SK-N-MC (cell line): ENCODE measurements at regions not wholly inside any gene's neighbourhood (a gene's known extent, or its start where the extent isn't known, plus 50 kb on each side); places are given as distances from the start of the nearest gene placed in this dataset.

Experiments used
- FOXP2 ChIP-seq: optimal IDR thresholded peaks from 2 replicates; pipeline ENCODE3; 2011; ENCODE audit warnings: mild to moderate bottlenecking, moderate library complexity; ENCODE audit not compliant: insufficient read depth; ENCODE audit errors: extremely low read length, control extremely low read depth
- POLR2AphosphoS5 ChIP-seq: IDR thresholded peaks from 2 replicates; pipeline ENCODE4 v1.6.1; 2012; ENCODE audit warnings: mild to moderate bottlenecking, low read depth, low read length, borderline replicate concordance

GRCh38 chr5:125202871-125203438 is 456.5 kb upstream of the ZNF608 start:
- TF ChIP-seq FOXP2 (no peak), POLR2AphosphoS5 (no peak)
